ENCODE measurements at regions not wholly inside any gene's neighbourhood (a gene's known extent, or its start where the extent isn't known, plus 50 kb on each side); places are given as distances from the start of the nearest gene placed in this dataset.

DNA sequence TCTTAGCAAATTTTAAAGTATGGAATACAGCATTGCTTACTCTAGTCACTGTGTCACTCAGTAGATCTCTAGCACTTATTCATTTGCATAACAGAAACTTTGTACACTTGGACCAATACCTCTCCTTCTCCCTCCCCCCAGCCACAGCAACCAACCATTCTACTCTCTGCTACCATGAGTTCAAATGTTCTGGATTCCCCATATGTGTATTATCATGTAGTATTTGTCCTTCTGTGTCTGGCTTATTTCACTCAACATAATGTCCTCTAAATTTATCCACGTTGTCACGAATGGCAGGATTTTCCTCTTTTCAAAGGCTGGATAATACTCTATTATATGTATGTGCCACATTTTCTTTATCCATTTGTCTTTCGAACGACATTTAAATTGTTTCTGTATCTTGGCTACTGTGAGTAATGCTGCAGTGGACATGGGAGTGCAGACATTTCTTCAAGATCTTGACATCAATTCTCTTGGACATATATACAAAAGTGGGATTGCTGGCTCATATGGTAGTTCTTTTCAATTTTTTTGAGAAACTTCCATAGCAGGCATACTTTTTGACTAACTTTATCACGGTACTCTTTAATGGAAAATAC, 184.5 kb upstream of the SOX21 start:
- no peaks in the 10 kb centered on the region for H3K9me3 Mint-ChIP-seq (ENCODE audit: insufficient read depth)
- DNase-seq (no peak), ATAC-seq (no peak)
- no peak overlapping the region for H3K4me3 Mint-ChIP-seq
- no peaks in the 10 kb centered on the region for H3K36me3 Mint-ChIP-seq (ENCODE audit: low read depth)
- POLR2A ChIA-PET = no interaction called here
- no peaks in the 10 kb centered on the region for H3K27me3 Mint-ChIP-seq (ENCODE audit: low read depth)
- H3K4me1 Mint-ChIP-seq (ENCODE audit: low read depth) = no peaks in the 10 kb centered on the region
- H3K27ac Mint-ChIP-seq = no peak overlapping the region
- CTCF ChIA-PET = no interaction called here

- no peaks in the 10 kb centered on the region for H3K36me3 Mint-ChIP-seq (ENCODE audit: low read depth)
- no peak overlapping the region for H3K27ac Mint-ChIP-seq
- no peak for DNase-seq
- no peak overlapping the region for H3K4me3 Mint-ChIP-seq
- no peak for ATAC-seq
- ChIA-PET CTCF (no interaction called here), POLR2A (no interaction called here)
- no peaks in the 10 kb centered on the region for H3K9me3 Mint-ChIP-seq (ENCODE audit: insufficient read depth)
- no peaks in the 10 kb centered on the region for H3K27me3 Mint-ChIP-seq (ENCODE audit: low read depth)
- H3K4me1 Mint-ChIP-seq (ENCODE audit: low read depth) = no peaks in the 10 kb centered on the region
Measured at GRCh38 chr13:94896238-94896637, 183.9 kb upstream of the SOX21 start.

DNA sequence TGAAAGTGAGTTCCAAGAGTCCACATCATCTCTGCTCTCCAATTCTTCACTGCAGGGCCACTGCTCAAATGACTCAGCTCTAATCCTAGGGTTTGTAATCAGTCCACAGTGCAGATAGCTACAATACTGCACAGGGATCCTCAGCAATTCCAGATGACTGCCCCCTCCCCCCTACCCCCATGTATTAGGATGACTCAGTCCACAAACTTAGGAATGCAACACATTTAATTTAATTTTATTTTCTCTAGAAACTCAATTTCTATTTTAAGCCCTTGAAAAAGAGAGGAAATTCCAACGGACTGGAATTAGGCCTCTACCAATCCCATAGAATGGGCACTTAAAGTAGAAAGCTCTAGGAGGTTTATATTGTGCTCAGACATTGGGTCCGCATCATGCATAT, 173.8 kb upstream of the SOX21 start:
- Mint-ChIP-seq H3K4me3 (no peak overlapping the region), H3K27me3 (ENCODE audit: low read depth) (no peaks in the 10 kb centered on the region), H3K9me3 (ENCODE audit: insufficient read depth) (no peaks in the 10 kb centered on the region), H3K27ac (no peak overlapping the region), H3K36me3 (ENCODE audit: low read depth) (no peaks in the 10 kb centered on the region), H3K4me1 (ENCODE audit: low read depth) (no peaks in the 10 kb centered on the region)
- POLR2A ChIA-PET = no interaction called here
- CTCF ChIA-PET = no interaction called here
- DNase-seq (no peak), ATAC-seq (no peak)

GRCh38 chr13:94880463-94880862, 168.1 kb upstream of the SOX21 start:
- H3K27me3 Mint-ChIP-seq (ENCODE audit: low read depth) = no peaks in the 10 kb centered on the region
- CTCF ChIA-PET = no interaction called here
- no peak overlapping the region for H3K4me3 Mint-ChIP-seq
- POLR2A ChIA-PET = no interaction called here
- H3K4me1 Mint-ChIP-seq (ENCODE audit: low read depth) = no peaks in the 10 kb centered on the region
- no peak overlapping the region for H3K27ac Mint-ChIP-seq
- DNase-seq = no peak
- H3K9me3 Mint-ChIP-seq (ENCODE audit: insufficient read depth) = no peaks in the 10 kb centered on the region
- ATAC-seq = no peak
- H3K36me3 Mint-ChIP-seq (ENCODE audit: low read depth) = no peaks in the 10 kb centered on the region

GRCh38 chr13:94878602-94879165, 166.3 kb upstream of the SOX21 start:
- H3K9me3 Mint-ChIP-seq (ENCODE audit: insufficient read depth) = no peaks in the 10 kb centered on the region
- no peaks in the 10 kb centered on the region for H3K36me3 Mint-ChIP-seq (ENCODE audit: low read depth)
- CTCF ChIA-PET = no interaction called here
- ATAC-seq (no peak), DNase-seq (no peak)
- no peaks in the 10 kb centered on the region for H3K27me3 Mint-ChIP-seq (ENCODE audit: low read depth)
- no peak overlapping the region for H3K27ac Mint-ChIP-seq
- no peak overlapping the region for H3K4me3 Mint-ChIP-seq
- POLR2A ChIA-PET = no interaction called here
- H3K4me1 Mint-ChIP-seq (ENCODE audit: low read depth) = no peaks in the 10 kb centered on the region

DNA sequence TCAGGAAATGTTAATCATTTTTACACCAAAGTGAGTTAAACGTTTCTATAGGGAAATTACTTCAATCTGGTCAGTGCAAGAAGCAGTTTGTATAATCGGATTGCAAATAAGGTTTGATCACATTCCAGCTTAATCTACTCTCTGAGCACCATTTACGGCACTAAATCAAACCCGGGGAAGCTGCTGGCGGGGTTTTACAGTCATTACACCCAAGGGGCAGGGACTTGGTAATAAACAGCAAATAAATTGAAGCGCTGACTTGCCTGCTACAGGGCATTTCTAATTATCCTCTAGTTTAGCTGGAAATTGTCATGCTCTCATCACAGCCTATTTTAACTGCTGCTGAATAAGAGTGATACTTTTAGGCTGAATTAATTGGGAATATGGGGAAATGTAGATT, 152.1 kb upstream of the SOX21 start:
- peaks cover 14% of the 10 kb centered on the region for H3K4me1 Mint-ChIP-seq (ENCODE audit: low read depth)
- ATAC-seq = no peak
- POLR2A ChIA-PET = no interaction called here
- peaks cover 13% of the 10 kb centered on the region for H3K27me3 Mint-ChIP-seq (ENCODE audit: low read depth)
- H3K36me3 Mint-ChIP-seq (ENCODE audit: low read depth) = no peaks in the 10 kb centered on the region
- CTCF ChIA-PET = no interaction called here
- DNase-seq = no peak
- no peak overlapping the region for H3K4me3 Mint-ChIP-seq
- no peak overlapping the region for H3K27ac Mint-ChIP-seq
- H3K9me3 Mint-ChIP-seq (ENCODE audit: insufficient read depth) = no peaks in the 10 kb centered on the region

- peaks cover 14% of the 10 kb centered on the region for H3K4me1 Mint-ChIP-seq (ENCODE audit: low read depth)
- peak overlapping the region; percentile 82 for H3K27ac Mint-ChIP-seq
- peak; percentile 72 for ATAC-seq
- DNase-seq = no peak
- H3K36me3 Mint-ChIP-seq (ENCODE audit: low read depth) = no peaks in the 10 kb centered on the region
- no peaks in the 10 kb centered on the region for H3K9me3 Mint-ChIP-seq (ENCODE audit: insufficient read depth)
- H3K27me3 Mint-ChIP-seq (ENCODE audit: low read depth) = peaks cover 13% of the 10 kb centered on the region
- ChIA-PET POLR2A (no interaction called here), CTCF (interaction anchor here (0.6 kb wide), 1 partner anchor 123 kb away, joined by 3 read pairs; no protein-coding TSS in a partner anchor)
- H3K4me3 Mint-ChIP-seq = peak overlapping the region; percentile 80
Measured at GRCh38 chr13:94860981-94861407, 148.6 kb upstream of the SOX21 start.

- Mint-ChIP-seq H3K27me3 (ENCODE audit: low read depth) (peaks cover 10% of the 10 kb centered on the region), H3K9me3 (ENCODE audit: insufficient read depth) (no peaks in the 10 kb centered on the region), H3K4me3 (no peak overlapping the region), H3K4me1 (ENCODE audit: low read depth) (peaks cover 14% of the 10 kb centered on the region), H3K27ac (no peak overlapping the region), H3K36me3 (ENCODE audit: low read depth) (no peaks in the 10 kb centered on the region)
- DNase-seq (no peak), ATAC-seq (no peak)
- CTCF ChIA-PET = interaction anchor here (0.6 kb wide), 1 partner anchor 800 kb away, joined by 3 read pairs; no protein-coding TSS in a partner anchor
- POLR2A ChIA-PET = no interaction called here
Measured at GRCh38 chr13:94859811-94860210, 147.5 kb upstream of the SOX21 start.

- Mint-ChIP-seq H3K4me3 (no peak overlapping the region), H3K4me1 (ENCODE audit: low read depth) (peaks cover 14% of the 10 kb centered on the region), H3K27ac (no peak overlapping the region), H3K36me3 (ENCODE audit: low read depth) (no peaks in the 10 kb centered on the region), H3K27me3 (ENCODE audit: low read depth) (peaks cover 14% of the 10 kb centered on the region), H3K9me3 (ENCODE audit: insufficient read depth) (no peaks in the 10 kb centered on the region)
- CTCF ChIA-PET = no interaction called here
- no peak for ATAC-seq
- POLR2A ChIA-PET = no interaction called here
- DNase-seq = no peak
Measured at GRCh38 chr13:94859278-94859691, 146.9 kb upstream of the SOX21 start.

- POLR2A ChIA-PET = no interaction called here
- DNase-seq (no peak), ATAC-seq (no peak)
- Mint-ChIP-seq H3K4me3 (no peak overlapping the region), H3K36me3 (ENCODE audit: low read depth) (no peaks in the 10 kb centered on the region), H3K4me1 (ENCODE audit: low read depth) (peaks cover 14% of the 10 kb centered on the region), H3K9me3 (ENCODE audit: insufficient read depth) (no peaks in the 10 kb centered on the region), H3K27ac (no peak overlapping the region), H3K27me3 (ENCODE audit: low read depth) (peaks cover 14% of the 10 kb centered on the region)
- CTCF ChIA-PET = no interaction called here
Measured at GRCh38 chr13:94858856-94859255, 146.5 kb upstream of the SOX21 start.

DNA sequence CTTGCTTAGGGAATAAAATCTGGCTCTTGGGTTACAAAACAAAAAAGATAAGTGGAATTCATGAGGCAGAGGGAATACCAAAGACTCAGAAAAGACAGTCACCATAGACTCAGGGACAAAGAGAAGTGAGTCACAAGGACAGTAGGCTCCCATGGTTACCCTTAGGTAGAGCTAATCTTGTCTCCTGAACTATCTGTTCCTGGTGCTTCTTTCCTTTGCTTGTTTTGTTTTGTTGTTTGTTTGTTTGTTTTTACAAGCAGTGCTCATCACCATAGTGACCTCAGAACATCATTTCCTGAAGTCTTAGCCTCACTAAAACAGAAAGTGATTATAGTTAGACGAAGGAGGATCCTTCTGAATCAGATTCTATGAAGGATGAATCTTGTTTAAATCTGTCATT, 142.3 kb upstream of the SOX21 start:
- Mint-ChIP-seq H3K27ac (no peak overlapping the region), H3K4me1 (ENCODE audit: low read depth) (no peaks in the 10 kb centered on the region), H3K27me3 (ENCODE audit: low read depth) (peaks cover 9% of the 10 kb centered on the region), H3K36me3 (ENCODE audit: low read depth) (no peaks in the 10 kb centered on the region), H3K4me3 (no peak overlapping the region), H3K9me3 (ENCODE audit: insufficient read depth) (no peaks in the 10 kb centered on the region)
- ATAC-seq (no peak), DNase-seq (no peak)
- ChIA-PET CTCF (no interaction called here), POLR2A (no interaction called here)

DNA sequence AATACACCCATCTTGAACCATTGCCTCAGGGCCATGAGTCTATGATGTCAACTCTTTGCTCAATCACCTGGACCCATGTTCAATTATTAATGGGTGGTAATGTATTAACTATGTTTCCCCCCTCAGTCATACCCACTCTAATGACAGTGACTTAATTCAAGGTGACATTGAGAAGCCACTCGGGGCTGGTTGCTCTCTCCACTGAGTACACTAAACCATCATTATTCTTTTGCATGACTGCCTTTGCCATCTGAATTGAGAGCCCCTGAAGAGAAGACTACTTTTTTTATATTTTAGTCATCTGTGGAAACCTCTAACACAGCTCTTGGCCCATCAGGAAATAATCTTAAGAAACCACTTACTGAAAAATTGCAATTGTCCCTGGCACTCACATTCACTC, 139.2 kb upstream of the SOX21 start:
- no peak overlapping the region for H3K27ac Mint-ChIP-seq
- no peaks in the 10 kb centered on the region for H3K4me1 Mint-ChIP-seq (ENCODE audit: low read depth)
- H3K36me3 Mint-ChIP-seq (ENCODE audit: low read depth) = no peaks in the 10 kb centered on the region
- CTCF ChIA-PET = no interaction called here
- H3K27me3 Mint-ChIP-seq (ENCODE audit: low read depth) = peaks cover 9% of the 10 kb centered on the region
- ATAC-seq (no peak), DNase-seq (no peak)
- H3K4me3 Mint-ChIP-seq = no peak overlapping the region
- no peaks in the 10 kb centered on the region for H3K9me3 Mint-ChIP-seq (ENCODE audit: insufficient read depth)
- POLR2A ChIA-PET = no interaction called here

GRCh38 chr13:94849254-94849653, 136.9 kb upstream of the SOX21 start:
- no peak for ATAC-seq
- peaks cover 4% of the 10 kb centered on the region for H3K27me3 Mint-ChIP-seq (ENCODE audit: low read depth)
- POLR2A ChIA-PET = no interaction called here
- no peak overlapping the region for H3K27ac Mint-ChIP-seq
- no peaks in the 10 kb centered on the region for H3K36me3 Mint-ChIP-seq (ENCODE audit: low read depth)
- CTCF ChIA-PET = no interaction called here
- H3K4me3 Mint-ChIP-seq = no peak overlapping the region
- H3K4me1 Mint-ChIP-seq (ENCODE audit: low read depth) = no peaks in the 10 kb centered on the region
- no peak for DNase-seq
- H3K9me3 Mint-ChIP-seq (ENCODE audit: insufficient read depth) = no peaks in the 10 kb centered on the region

Data from activated CD8-positive, alpha-beta T cell treated with anti-CD3 and anti-CD28 coated beads, Interleukin-2, amount 10 ng/mL, durations not matched to agents 7 days and 5 days (primary cell).